HG02870 (cell line): ENCODE measurements at regions not wholly inside any gene's neighbourhood (a gene's known extent, or its start where the extent isn't known, plus 50 kb on each side); places are given as distances from the start of the nearest gene placed in this dataset.

Source experiments
- ATAC-seq: cut with Tn5 transposase; IDR thresholded peaks from one replicate; pipeline ENCODE4 v1.9.1; 2021; ENCODE audit warnings: mild to moderate bottlenecking, moderate library complexity; ENCODE audit not compliant: unreplicated experiment

DNA sequence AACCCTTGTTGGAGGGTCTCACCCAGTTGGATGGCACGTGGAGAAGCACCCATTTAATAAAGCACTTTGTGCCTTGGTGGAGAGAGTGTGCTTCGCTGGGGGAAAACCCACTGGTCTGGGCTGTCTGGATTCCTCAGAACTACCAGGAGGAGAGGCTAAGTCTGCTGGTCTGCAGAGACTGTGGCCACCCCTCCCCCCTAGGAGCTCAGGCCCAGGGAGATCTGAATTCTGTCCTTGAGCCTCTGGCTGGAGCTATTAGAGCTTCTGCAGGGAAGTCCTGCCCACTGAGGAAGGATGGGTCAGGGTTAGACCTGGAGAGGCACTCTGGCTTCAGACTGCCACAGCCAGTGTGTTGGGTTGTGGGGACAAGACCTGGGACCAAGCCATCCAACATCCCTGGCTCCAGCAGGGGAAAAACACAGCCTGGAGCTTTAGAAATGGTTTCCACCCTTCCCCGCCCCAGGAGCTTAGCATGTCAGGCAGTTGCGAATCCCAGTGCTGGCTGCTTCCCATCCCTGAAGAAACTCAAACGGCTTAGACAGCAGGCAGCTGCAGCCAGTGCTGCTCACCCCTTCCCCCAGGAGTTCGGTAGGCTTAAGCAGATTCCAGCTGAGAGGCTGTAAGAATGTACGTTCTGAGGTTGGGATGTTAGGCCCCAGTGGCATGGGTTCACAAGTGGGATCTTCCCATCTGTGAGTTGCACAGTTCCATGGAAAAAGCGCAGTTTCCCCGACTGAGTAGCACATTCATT, 288.3 kb downstream of the TGFB2 start:
- ATAC-seq, result no peak

DNA sequence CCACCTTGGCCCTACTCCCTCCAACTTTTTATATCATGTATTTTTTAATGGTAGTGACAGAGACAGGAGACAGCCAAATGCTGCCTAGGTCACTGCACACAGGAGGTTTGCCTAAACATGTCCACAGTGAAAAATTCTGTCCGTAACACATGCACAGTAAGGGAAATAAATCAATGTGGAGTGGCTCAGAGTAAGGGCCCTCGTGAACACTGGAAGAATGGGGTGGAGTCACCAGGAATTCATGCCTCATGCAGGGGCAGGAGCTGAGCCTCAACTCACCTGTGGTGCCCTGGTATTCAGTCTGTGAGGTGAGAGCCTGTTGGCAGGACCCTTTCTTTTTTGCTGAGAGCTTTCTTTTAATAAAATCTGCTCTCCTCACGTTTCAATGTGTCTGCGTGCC, 289.1 kb downstream of the TGFB2 start:
- no peak for ATAC-seq

DNA sequence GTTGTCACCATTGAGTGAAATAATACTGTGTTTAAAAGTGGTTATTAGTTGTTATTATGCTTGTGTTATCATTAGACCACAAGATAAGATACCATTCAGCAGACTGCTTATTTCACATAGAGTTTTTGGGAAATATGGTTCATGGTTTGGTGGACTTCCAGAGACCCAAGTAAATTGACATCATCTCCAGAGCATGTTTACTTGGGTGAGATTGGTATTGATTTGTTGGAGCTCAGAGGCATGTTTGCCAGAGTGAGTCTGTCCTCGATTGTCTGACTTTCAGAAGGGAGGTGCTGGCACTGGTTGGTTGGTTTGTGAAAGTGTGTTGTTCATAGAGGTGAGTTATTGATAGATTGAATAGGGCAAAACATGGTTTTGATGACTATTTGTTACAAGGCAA, 291.4 kb downstream of the TGFB2 start:
- no peak for ATAC-seq

DNA sequence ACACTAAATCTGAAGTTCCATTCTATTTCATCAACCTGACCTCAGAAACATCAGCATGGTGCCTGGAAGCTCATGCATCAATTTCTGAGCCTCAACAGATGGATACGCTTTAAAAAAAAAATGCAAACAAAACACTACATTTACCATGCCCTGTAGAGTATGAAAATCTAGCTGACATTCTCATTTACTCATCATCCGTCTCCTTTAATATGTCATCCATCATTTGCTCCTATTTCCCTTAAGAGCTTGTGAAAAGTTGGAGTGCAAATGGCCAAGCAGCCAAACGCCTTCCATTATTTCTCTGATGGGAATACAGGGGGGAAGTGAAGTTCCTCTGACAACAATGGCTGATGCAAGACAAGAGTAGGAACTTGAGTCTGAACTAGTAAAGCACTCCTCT, 295.0 kb downstream of the TGFB2 start:
- ATAC-seq, result no peak

DNA sequence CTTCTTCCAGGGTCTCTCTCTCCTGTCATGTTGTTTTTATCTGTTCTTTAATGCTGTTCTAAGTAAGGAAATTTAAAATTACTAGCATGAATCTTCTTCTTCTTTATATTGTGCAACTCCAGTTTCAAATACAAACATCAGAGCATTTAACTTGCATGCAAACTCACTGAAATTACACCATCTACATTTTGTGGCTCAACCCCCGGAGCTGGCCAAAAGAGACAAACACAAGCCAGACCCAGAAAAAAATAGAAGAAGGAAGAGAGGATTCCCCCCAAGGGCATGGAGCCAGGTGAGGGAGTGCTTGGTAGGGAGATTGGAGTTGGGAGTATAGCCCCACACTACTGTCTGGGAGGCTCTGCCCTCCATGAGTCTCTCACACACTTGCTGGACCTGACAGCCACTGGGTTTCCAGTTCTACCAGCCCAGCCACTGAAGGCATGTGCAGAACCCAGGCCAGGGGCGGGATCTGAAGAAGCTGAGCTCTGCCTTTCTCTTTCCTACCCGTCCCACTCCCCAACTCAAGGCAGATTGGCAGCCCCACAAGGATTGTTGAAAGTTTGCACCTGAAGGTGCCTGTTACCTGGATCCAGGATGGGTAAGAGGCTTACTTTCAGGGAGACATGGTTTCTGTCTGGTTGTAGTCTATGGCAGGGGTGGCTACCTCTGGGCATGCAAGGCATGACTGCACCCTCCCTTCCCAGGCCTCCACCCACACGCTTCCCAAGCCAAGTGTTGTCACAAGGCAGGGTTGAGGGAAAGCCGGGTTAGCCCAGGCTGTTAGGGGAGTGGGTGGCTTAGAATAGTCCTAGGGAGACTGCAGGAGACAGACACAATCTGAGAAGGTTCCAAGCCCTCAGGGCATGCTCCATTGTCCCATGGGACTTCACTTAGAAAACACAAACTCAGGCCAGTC, 297.2 kb downstream of the TGFB2 start:
- no peak for ATAC-seq

DNA sequence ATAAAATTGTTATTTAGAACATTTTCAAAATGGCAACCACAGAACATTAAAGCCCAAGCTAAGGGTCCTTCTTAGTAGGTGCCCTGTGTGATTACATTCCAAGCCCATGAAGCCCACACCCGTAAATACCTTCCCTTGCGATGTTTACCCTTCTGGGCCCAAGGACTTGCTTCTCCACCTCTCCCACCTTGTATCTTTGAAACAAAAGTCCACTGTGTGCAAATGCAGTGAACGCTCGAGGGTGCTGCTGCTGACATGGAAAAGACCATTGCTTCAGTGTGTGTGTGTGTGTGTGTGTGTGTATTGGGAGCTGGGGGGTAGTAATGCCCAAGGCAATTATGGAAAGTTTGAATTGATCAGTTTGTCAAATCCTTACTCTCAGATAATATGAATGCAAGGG, 298.1 kb downstream of the TGFB2 start:
- no peak for ATAC-seq

DNA sequence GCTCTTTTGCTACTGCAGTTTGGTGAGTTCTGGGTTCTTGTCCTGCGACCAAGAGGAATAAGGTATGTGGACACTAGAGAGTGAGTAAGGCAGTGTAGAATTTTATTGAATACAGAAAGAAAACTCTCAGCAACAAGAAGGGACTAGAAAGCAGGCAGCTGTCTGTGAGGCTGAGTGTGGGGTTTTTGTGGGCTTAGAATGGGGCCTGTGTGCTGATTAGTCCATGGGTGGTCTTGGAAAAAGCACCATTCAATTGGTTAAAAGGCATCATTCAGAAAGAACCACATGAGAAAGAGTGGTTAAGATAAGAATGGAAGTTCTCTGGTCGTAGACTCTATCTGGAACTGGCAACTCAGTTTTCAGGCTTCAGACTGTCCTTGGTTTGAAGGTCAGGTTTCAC, 298.8 kb downstream of the TGFB2 start:
- no peak for ATAC-seq

DNA sequence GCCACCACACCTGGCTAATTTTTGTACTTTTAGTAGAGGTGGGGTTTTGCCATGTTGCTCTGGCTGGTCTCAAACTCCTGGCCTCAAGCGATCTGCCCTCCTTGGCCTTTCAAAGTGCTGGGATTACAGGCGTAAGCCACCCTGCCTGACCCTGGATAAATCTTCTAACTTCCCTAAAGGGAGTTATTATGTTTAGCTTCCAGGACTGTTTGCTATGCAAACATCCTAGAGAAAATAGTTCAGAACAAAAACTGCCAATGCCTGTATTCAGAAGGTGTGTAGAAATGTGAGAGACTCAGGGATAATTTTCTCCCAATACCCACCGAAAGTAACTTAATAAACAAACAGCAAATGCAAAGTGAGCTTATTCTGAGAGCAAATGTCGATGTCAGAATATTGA, 301.2 kb downstream of the TGFB2 start:
- no peak for ATAC-seq

DNA sequence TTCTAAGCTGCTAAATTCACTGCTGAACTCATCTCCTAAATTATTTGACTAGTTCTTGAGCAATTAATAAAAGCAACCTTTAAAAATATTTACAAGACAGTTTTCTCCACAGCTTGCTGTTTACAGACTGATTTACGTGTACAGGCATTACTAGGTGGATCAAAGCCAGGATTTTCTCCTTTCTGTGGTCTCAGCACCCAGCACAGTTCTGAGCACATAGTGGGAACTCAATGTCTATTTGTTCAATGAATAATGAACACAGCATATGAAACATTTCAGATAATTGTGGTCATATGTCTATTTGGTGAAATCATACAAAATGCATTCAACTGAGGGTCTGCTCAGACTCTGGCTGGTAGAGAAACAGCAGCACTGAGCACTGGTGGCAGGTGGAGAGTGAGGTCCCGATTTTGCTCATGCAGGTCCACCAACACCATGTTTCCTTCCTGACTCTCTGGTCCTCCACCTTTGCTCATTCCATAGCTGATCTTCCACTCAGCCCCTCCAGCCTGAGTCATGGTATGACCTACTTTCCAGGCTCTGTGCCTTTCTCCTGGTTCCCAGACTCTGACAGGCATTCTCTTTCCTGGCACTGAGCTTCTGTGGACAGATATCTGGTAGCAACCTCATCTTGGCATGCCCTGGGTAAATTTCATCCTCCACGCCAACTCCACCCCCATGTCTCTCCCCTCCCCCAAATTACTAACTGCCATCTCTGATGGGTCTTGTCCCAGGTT, 311.3 kb downstream of the TGFB2 start:
- no peak for ATAC-seq

DNA sequence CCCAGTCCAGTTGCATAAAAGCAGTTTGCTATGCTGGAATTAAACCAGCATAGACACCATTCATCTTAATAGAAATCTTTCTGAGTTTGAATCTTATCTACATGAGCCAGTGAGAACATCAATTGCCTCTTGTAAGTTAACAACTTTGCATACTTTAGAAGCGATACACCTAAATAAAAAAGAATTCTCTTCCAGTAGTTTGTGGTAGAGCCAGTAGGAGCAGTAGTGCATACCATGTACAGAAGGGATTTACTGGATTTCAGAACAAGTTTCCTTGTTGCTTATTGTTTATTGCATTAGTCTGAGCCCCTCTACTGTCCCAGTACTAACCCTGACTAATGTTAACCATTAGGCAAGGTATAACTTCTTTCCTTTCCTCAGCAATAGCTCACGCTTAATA, 313.1 kb downstream of the TGFB2 start:
- ATAC-seq, result no peak

DNA sequence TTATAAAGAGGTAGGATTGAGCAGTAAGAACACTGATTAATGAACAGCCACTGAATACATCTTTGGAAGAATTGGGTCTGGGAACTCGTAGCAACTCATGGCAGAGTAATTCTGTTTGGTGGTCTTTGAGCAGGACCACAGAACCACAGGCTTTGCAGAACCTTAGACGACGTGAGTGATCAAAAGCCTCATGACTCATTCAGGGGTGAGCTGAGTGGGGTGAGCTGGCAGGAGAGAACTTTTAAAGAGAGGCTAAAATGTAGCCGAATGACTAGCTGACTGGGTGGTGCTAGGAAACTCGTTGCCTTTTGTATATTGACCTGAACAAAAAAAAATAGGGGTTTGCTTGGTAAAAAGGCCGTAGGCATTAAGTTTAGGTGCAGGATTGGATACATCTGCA, 313.8 kb downstream of the TGFB2 start:
- ATAC-seq, result no peak

DNA sequence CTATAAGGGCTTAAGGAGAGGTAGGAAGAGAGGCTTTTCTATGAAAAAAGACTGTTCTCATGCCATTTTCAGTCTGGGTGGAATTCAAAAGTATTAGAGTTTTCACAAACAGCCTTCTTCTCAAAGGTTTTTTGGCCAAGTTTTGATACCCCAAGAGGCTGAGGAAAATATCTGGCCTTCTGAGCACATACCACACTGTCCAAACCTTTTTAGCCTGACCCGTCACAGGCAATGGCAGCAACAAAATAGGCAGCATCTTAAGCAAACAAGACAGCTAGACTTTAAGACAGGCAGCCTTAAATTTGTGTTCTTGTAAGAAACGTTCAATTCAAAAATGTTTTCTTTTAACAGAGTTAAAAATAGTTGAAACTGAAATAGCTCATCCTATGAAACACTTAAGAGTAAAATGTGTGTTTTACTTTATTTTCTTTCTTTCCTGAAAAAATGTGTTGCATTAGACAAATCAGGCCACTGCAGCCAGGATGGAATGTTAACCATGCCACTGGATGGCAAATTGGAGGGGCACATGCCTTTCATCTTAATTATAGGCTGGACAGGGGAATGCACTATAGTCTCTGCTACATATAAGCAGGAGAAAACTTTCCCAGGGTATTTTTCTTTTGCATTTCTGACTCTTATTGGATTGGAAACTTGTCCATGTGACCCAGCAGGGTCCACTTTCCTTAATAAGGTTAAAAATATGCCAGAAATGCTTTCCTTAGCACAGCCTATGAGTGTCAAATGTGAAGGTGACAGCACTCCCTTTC, 315.0 kb downstream of the TGFB2 start:
- no peak for ATAC-seq

DNA sequence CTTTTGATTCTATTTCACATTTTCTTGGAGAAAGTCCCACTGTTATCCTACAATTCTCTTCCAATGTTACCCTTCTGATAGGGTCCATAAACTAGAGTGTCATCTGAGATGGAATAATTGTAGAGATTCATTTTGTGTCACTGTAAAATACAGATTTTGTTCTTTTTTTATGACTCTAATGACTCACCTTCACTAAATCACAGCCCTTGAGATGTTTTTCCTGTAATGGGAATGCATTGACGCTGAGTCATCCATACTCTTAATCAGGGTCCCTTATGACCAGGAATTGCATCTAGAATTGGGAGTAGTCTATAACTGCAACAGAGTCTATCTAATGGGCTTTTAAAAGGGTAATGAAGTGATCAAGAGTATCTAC, 315.5 kb downstream of the TGFB2 start:
- no peak for ATAC-seq

DNA sequence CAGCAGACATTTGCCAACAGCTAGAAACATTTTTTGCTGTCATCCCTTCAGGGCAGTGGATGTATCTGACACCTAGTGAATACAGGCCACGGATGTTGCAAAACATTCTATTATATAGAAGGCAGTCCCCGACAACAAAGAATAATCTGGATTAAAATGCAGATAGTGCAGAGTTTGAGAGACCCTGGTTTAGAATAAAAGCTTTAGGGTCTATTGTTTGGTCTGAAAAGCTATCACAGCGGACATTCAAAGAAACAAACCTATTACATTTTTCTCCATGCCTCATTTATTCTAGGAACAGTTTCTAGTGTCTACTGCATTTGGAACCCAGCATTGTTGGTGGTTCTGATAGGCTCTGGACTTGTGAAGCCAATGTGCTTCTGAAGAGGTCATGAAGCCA, 316.3 kb downstream of the TGFB2 start:
- ATAC-seq, result no peak

DNA sequence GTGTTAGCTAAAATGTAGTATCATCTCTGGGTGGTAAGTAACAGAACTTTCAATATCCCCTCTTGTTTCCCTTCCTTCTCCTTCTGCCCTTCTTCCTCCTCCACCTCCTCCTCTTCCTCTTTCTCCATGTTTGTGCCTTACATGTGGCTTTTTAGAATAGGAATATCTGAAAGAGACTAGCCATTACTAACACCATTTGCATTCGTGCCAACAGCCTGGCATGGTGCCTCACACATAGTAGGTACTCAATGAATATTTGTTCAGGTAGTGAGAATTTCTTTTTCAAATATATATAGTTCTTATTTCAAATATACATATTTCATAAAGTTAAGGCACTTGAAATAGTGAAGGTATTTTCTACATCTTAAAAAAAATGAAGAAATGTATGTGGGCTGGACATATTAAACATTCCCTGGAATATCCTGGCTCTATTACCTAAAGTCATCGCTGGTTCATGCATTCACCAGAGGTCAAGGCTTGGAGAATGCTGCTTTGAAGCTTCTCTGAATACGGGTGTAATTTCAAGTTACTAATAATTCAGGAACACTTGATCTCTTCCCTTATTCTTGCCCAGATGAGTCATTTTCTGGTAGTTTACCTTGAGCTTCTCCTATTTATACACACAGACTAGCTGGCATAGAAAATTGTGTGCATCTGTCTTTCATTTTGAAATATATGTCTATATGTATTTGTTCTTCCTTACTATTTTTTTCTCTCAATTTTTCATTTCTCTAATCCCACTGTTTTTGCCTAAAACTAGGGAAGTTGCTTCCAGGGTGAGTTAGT, 319.4 kb downstream of the TGFB2 start:
- ATAC-seq, result no peak

DNA sequence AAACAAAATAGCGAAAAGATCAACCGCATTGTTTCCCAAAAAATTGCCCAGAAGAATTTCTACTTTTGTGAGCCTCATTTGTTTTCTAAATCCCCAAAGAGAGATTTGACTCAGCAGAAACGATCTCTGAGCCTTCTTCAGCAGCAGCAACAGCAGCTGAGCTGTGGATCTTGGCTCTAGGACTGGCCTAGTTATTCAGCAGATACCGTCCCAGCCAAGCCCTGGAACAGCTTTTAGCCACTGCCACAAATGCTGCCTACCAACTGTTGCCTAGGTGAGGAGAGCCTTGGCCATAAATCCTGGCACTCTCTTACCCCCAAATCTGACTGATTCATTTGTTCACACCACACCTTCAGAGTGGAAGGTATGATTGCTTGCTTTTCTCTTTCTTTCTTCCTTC, 320.1 kb downstream of the TGFB2 start:
- no peak for ATAC-seq

DNA sequence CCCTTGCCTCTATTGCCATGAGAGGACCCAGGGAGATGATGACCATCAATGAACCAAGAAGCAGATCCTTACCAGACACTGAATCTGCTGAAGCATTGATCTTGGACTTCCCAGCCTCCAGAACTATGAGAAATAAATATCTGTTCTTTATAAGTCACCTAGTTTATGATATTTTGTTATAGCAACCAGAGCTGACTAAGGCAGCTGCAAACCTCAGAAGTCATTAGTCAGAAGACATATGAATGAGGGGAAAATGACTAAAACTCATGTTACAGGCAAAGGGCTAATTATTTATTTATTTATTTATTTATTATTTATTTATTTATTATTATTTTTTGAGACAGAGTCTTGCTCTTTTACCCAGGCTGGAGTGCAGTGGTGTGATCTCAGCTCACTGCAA, 321.1 kb downstream of the TGFB2 start:
- ATAC-seq, result no peak

DNA sequence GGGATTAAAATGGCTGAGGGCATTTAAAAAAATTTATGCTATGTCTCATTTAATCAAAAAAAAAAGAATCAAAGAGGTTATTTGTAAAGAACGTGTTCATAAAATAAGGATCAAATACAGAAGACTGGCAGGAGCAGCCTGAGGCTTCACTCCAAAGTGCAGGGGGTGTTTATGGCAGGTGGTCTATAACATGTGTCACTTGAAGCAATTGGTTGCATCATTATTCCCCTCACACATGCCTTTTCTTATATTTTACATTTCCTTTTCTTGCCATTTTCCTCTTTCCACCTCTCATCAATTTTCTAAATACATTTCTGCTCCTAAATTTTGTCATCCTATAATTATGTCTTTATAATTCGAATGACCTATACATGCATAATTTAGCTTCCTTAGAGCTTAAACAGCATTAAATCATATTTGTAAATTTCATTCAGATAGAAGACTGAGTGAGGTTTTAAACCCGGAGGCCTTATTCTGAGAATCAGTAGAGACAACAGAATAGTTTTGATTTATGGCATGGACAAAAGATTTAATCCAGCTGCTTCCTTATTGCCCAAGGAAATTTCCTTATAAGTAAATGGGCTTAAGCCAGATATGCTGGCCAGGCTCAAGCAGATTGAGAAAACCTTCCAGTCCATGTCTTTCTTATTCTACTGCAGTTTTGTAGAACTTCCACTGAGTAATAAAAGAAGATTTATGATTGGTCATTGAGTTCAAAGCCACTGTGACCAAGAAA, 322.8 kb downstream of the TGFB2 start:
- ATAC-seq, result no peak

DNA sequence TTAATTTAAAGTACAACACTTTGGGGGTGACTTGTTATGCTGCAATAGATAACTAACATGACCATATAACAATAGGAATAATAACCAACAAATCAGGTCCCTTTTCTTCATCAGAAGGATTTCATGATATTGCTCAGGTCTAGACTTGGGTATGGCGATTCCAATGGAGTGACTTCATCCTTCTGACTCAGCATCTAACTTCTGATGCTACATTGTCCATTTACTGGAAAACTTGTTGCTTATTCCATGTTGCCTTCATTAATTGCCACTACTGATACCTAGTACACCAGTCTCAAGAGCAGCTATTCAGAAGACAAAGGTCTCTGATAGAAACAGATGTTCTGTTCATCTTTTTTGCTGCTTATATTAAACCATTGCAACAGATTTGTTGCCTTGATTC, 324.3 kb downstream of the TGFB2 start:
- ATAC-seq, result no peak
